Epithelial cell of esophagus (primary cell): ENCODE measurements at regions not wholly inside any gene's neighbourhood (a gene's known extent, or its start where the extent isn't known, plus 50 kb on each side); places are given as distances from the start of the nearest gene placed in this dataset.

Source experiments
- DNase-seq: peaks from one replicate; pipeline ENCODE4 v3.0.0; 2010; ENCODE audit warnings: low read depth
- H3K4me3 ChIP-seq: 2 replicates; pipeline ENCODE4 v1.5.1; 2011; ENCODE audit warnings: mild to moderate bottlenecking, low read length, control low read depth
- TF ChIP-seq, protein P1 (sequence below): IDR thresholded peaks from 2 replicates; pipeline ENCODE4 v1.5.1; 2011; ENCODE audit warnings: low read depth, mild to moderate bottlenecking, low read length, control low read depth, inconsistent platforms; ENCODE audit not compliant: insufficient read depth; ENCODE audit errors: missing control alignments

DNA sequence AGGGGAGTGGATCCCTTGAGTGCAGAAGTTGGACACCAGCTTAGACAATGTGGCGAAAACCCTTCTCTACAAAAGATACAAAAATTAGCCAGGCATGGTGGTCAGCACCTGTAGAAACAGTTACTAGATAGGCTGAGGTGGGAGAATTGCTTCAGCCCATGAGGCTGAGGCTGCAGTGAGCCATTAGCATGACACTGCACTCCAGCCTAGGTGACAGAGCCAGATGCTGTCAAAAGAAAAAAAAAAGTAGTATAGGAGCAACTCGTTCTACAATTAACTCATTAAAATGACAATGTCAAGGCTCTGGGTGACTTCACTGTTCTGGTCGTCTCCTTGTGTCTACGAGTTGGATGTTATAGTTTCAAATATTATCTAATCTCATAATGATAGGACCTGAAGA is 370.6 kb upstream of the NCAM2 start:
- no peak for DNase-seq
- TF ChIP-seq, protein P1, sequence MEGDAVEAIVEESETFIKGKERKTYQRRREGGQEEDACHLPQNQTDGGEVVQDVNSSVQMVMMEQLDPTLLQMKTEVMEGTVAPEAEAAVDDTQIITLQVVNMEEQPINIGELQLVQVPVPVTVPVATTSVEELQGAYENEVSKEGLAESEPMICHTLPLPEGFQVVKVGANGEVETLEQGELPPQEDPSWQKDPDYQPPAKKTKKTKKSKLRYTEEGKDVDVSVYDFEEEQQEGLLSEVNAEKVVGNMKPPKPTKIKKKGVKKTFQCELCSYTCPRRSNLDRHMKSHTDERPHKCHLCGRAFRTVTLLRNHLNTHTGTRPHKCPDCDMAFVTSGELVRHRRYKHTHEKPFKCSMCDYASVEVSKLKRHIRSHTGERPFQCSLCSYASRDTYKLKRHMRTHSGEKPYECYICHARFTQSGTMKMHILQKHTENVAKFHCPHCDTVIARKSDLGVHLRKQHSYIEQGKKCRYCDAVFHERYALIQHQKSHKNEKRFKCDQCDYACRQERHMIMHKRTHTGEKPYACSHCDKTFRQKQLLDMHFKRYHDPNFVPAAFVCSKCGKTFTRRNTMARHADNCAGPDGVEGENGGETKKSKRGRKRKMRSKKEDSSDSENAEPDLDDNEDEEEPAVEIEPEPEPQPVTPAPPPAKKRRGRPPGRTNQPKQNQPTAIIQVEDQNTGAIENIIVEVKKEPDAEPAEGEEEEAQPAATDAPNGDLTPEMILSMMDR, result no peak

DNA sequence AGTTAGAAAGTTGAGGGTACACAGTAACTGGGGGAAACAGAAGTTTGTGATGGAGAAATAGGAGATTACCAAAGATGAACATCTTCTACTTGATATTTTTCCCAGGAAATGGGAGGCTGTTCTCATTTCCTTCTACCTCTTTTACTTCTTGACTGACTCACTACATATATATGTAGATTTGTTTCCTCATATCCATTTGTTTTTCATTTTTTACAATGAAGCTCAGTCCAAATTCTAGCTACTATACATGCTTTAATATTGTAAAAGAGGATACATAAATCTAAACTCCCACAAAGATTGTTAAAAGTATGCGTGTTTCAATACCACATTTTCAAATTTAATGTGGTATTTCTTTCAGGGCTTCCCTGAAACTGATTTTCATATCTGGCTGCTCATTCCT is 366.6 kb upstream of the NCAM2 start:
- TF ChIP-seq, protein P1, result no peak
- no peak for DNase-seq
- H3K4me3 ChIP-seq, result no peak overlapping the region

More for the DNA sequence above, 370.6 kb upstream of the NCAM2 start:
- no peak overlapping the region for H3K4me3 ChIP-seq

DNA sequence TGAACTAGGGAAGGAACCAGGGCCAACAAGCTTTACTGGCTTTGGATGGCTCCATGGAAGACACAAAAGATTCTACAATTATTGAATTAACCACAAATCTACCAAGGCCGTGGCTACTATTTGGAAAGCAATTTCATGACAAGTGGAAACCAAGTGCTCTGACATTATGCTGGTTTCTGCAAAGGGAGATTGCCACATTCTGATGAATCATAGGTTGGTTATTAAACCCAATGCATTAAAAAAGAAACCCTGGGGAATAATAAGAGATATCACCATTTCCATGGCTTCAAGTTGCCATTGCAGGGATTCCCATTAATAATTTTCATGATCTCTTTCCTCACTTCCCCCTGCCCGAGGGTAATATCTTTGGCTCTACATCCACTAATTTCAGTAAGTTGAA is 359.2 kb upstream of the NCAM2 start:
- DNase-seq, result peak; percentile 32
- no peak overlapping the region for H3K4me3 ChIP-seq
- TF ChIP-seq, protein P1, result no peak

DNA sequence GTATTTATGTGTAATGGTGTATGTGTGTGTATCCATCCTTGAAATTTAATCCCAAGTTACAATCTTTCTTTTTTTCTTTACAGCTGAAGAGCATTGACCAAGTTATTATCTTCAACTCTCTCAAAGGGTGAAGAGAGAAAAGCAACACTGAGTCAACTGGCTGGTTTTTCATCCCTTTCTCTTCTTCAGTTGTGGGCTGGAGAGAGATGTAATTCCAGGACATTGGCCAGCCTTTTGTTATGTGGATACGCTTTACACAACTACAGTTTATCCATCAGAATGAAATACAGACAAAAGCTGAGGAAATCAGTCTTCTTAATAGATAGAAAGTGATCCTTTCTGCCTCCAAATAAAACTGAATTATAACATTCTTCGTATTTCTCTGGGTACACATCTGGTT is 357.0 kb upstream of the NCAM2 start:
- TF ChIP-seq, protein P1, result no peak
- H3K4me3 ChIP-seq, result no peak overlapping the region
- DNase-seq, result no peak

DNA sequence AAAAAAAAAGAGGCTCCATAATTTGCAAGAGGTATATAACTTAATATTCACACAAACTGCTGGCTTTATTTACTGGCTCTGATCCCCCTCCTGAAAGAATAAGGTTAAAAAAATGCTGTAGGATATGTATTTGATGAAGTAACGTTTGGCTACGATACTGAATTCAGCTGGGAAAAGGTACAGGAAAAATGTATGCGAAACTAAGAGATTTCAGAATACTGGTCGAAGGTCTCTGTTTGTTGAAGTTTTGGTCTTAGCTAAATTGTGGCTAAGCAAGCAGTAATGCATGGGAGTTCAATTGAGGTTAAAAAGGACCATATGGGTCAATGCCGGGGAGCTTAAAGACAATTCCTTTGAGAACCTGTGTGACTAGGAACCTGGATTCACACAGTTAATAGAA is 355.5 kb upstream of the NCAM2 start:
- no peak for DNase-seq
- TF ChIP-seq, protein P1, result no peak
- H3K4me3 ChIP-seq, result no peak overlapping the region

DNA sequence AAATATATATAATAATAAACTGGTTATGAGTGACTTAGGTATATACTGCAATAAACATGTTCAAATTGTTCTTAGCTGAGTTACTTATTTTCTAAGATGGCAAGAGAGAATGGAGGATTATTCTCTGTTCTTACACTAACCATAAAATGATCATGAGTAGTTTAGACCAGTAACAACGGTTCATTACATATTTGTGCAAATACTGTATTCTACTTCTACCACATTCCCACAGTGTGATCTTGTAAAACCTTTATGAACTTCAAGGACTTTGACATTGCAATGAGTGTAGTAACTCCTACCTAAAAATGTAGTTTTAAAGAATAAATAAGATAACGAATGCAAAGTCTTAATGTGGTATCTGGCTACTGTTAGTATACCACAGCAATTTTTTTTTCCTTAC is 353.7 kb upstream of the NCAM2 start:
- H3K4me3 ChIP-seq, result no peak overlapping the region
- no peak for DNase-seq
- TF ChIP-seq, protein P1, result no peak

DNA sequence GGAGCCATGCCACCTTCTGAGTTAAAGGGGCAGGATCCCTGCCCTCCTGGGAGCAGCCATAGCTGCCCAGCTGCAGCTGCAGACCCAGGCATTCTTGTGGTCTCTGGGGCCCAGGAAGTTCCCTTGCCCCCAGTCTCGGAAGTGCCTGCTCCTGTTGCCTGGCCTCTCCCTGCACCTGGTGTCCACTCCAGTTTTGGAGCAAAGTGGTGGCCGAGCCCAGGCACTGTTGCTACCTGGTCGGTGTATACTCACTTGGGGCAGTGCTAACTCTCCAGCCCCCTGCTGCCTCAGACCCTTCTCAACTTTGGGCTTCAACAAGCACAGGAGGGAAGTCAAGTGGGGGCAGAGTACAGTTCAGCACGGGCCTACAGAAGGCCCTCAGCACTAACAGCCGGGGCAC is 352.9 kb upstream of the NCAM2 start:
- DNase-seq, result no peak
- H3K4me3 ChIP-seq, result no peak overlapping the region
- TF ChIP-seq, protein P1, result no peak
